ENCODE measurements at regions not wholly inside any gene's neighbourhood (a gene's known extent, or its start where the extent isn't known, plus 50 kb on each side); places are given as distances from the start of the nearest gene placed in this dataset.

DNA sequence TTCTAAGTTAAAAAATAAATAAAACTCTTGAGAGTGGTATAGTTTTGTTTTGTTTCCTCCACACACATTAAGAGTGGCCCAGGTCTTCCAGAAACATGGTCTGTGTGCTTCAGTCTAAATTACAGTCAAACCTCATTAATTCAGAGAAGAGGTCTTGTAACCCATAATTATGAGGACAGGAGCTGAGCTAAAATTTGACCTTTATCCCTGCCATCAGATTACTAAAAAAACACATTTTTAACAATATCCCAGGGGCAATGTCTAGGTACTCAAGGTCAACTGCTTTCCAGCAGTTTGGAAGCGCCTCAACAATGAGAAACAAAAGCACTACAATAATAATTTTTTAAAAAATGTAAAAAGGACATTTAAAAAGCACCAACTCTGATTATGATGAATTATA is 184.1 kb upstream of the PFKP start:
- TF ChIP-seq CTCF (IDR thresholded peaks at IDR 0.05) (no peak), POLR2A (IDR thresholded peaks at IDR 0.05) (no peak), EP300 (IDR thresholded peaks at IDR 0.05) (no peak)
